WTC11 (cell line): ENCODE measurements at regions not wholly inside any gene's neighbourhood (a gene's known extent, or its start where the extent isn't known, plus 50 kb on each side); places are given as distances from the start of the nearest gene placed in this dataset.

Experiments
- CDX4 ChIP-seq: fragments of 250-450 bp; sonication (Bioruptor Pico); IDR thresholded peaks from 2 replicates; pipeline ENCODE4 v1.9.0; 2021; ENCODE audit warnings: moderate library complexity, mild to moderate bottlenecking, inconsistent platforms, borderline replicate concordance
- CREB1 ChIP-seq: sonication (generic); formaldehyde crosslinking; IDR thresholded peaks from 2 replicates; pipeline ENCODE4 v1.8.0; 2023; ENCODE audit warnings: mild to moderate bottlenecking, missing genetic modification reagents
- CTCF ChIP-seq: fragments of 200-600 bp; IDR thresholded peaks from 2 replicates; pipeline ENCODE4 v1.8.0; 2022; ENCODE audit warnings: antibody characterized with exemption
- ELF4 ChIP-seq: sonication (generic); formaldehyde crosslinking; IDR thresholded peaks from 2 replicates; pipeline ENCODE4 v1.8.1; 2022; ENCODE audit warnings: low read depth, mild to moderate bottlenecking, moderate library complexity, missing genetic modification reagents
- HMGA2 ChIP-seq: fragments of 250-450 bp; sonication (Bioruptor Pico); IDR thresholded peaks from 2 replicates; pipeline ENCODE4 v1.4.0; 2021; ENCODE audit warnings: mild to moderate bottlenecking, moderate library complexity
- JAZF1 ChIP-seq: fragments of 250-450 bp; sonication (Bioruptor Pico); IDR thresholded peaks from 2 replicates; pipeline ENCODE4 v1.9.0; 2021; ENCODE audit warnings: moderate library complexity, mild to moderate bottlenecking, inconsistent platforms
- SMAD4 ChIP-seq: sonication (generic); formaldehyde crosslinking; IDR thresholded peaks from 2 replicates; pipeline ENCODE4 v1.8.0; 2022; ENCODE audit warnings: mild to moderate bottlenecking, missing genetic modification reagents
- SP1 ChIP-seq: sonication (generic); formaldehyde crosslinking; conservative IDR thresholded peaks from 2 replicates; pipeline ENCODE4 v1.8.1; 2022; ENCODE audit warnings: missing genetic modification reagents
- TEAD1 ChIP-seq: sonication (generic); formaldehyde crosslinking; IDR thresholded peaks from 2 replicates; pipeline ENCODE4 v1.8.0; 2022; ENCODE audit warnings: mild to moderate bottlenecking, missing genetic modification reagents
- TP53 ChIP-seq: sonication (generic); formaldehyde crosslinking; IDR thresholded peaks from 2 replicates; pipeline ENCODE4 v1.8.1; 2023; ENCODE audit warnings: mild to moderate bottlenecking, missing genetic modification reagents
- ZNF232 ChIP-seq: sonication (generic); formaldehyde crosslinking; IDR thresholded peaks from 2 replicates; pipeline ENCODE4 v1.8.0; 2022; ENCODE audit warnings: mild to moderate bottlenecking, missing genetic modification reagents
- TF ChIP-seq, protein P1 (sequence below): sonication (generic); formaldehyde crosslinking; IDR thresholded peaks from 2 replicates; pipeline ENCODE4 v1.8.0; 2022; ENCODE audit warnings: mild to moderate bottlenecking, missing genetic modification reagents
- TF ChIP-seq, protein P2 (sequence below): sonication (generic); formaldehyde crosslinking; IDR thresholded peaks from 2 replicates; pipeline ENCODE4 v1.8.1; 2022; ENCODE audit warnings: low read depth, missing genetic modification reagents, borderline replicate concordance

DNA sequence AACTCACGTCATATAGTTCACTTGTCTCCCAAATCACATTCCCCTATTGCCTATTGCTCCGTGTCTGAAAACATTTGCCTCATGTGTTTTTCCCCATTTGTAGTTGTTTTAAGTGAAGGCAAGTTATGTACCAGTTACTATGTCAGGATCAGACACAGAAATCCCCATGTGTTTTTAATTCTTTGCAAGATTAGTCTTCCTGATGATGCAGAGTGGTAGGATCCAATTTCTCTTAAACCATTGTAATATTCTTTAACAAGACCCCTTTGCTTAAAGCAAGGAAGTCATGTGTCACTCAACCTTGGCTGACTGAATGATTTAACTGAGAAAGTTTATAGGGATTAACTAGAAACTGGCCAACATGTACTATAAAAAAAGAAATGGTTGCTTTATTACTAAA, 164.4 kb downstream of the OPA1 start:
- TF ChIP-seq CREB1 (CRISPR knock-in tag) = no peak
- no peak for TF ChIP-seq TP53 (CRISPR knock-in tag)
- TF ChIP-seq CTCF = no peak
- no peak for TF ChIP-seq HMGA2
- TF ChIP-seq, protein P1, sequence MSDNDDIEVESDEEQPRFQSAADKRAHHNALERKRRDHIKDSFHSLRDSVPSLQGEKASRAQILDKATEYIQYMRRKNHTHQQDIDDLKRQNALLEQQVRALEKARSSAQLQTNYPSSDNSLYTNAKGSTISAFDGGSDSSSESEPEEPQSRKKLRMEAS = no peak
- TF ChIP-seq CDX4 = no peak
- TF ChIP-seq TEAD1 (CRISPR knock-in tag) = no peak
- TF ChIP-seq JAZF1 (CRISPR knock-in tag) = no peak
- no peak for TF ChIP-seq SP1 (CRISPR knock-in tag)
- TF ChIP-seq ZNF232 (CRISPR knock-in tag) = no peak
- TF ChIP-seq SMAD4 (CRISPR knock-in tag) = no peak
- TF ChIP-seq, protein P2, sequence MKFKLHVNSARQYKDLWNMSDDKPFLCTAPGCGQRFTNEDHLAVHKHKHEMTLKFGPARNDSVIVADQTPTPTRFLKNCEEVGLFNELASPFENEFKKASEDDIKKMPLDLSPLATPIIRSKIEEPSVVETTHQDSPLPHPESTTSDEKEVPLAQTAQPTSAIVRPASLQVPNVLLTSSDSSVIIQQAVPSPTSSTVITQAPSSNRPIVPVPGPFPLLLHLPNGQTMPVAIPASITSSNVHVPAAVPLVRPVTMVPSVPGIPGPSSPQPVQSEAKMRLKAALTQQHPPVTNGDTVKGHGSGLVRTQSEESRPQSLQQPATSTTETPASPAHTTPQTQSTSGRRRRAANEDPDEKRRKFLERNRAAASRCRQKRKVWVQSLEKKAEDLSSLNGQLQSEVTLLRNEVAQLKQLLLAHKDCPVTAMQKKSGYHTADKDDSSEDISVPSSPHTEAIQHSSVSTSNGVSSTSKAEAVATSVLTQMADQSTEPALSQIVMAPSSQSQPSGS (CRISPR knock-in tag) = no peak
- no peak for TF ChIP-seq ELF4 (CRISPR knock-in tag)
